IMR-90 (cell line): ENCODE measurements at regions not wholly inside any gene's neighbourhood (a gene's known extent, or its start where the extent isn't known, plus 50 kb on each side); places are given as distances from the start of the nearest gene placed in this dataset.

Source experiments
- BHLHE40 ChIP-seq: fragments of 150-350 bp; IDR thresholded peaks from 2 replicates; pipeline ENCODE4 v1.6.1; 2016; ENCODE audit warnings: mild to moderate bottlenecking, low read depth, low read length
- CEBPB ChIP-seq: IDR thresholded peaks from 2 replicates; pipeline ENCODE4 v1.6.1; 2012; ENCODE audit warnings: low read depth, low read length, improper control_type of control experiment
- CTCF ChIP-seq: conservative IDR thresholded peaks from 2 replicates; pipeline ENCODE4 v1.5.1; 2012; ENCODE audit warnings: mild to moderate bottlenecking, low read depth, low read length, improper control_type of control experiment
- FOS ChIP-seq: fragments of 150-350 bp; IDR thresholded peaks from 2 replicates; pipeline ENCODE4 v1.6.1; 2016; ENCODE audit warnings: low read depth, low read length
- POLR2A ChIP-seq: IDR thresholded peaks from 2 replicates; pipeline ENCODE4 v1.6.1; 2012; ENCODE audit warnings: mild to moderate bottlenecking, low read depth, low read length
- RCOR1 ChIP-seq: IDR thresholded peaks from 2 replicates; pipeline ENCODE4 v1.6.1; 2012; ENCODE audit warnings: mild to moderate bottlenecking, low read length, improper control_type of control experiment; ENCODE audit not compliant: insufficient replicate concordance
- SMC3 ChIP-seq: fragments of 150-350 bp; IDR thresholded peaks from 2 replicates; pipeline ENCODE4 v1.6.1; 2016; ENCODE audit warnings: low read depth, mild to moderate bottlenecking, antibody characterized with exemption, low read length, moderate library complexity

GRCh38 chr4:28926156-28926555 lies 1794.0 kb upstream of the PCDH7 start:
- TF ChIP-seq SMC3 = no peak
- no peak for TF ChIP-seq RCOR1
- TF ChIP-seq CTCF = no peak
- TF ChIP-seq BHLHE40 = no peak
- TF ChIP-seq POLR2A = no peak
- no peak for TF ChIP-seq FOS
- no peak for TF ChIP-seq CEBPB
